ENCODE measurements at regions not wholly inside any gene's neighbourhood (a gene's known extent, or its start where the extent isn't known, plus 50 kb on each side); places are given as distances from the start of the nearest gene placed in this dataset.

- TF ChIP-seq CTCF (conservative IDR thresholded peaks at IDR 0.05; ENCODE audit: low read length) = no peak
- TF ChIP-seq EZH2phosphoT487 (IDR thresholded peaks at IDR 0.05; ENCODE audit: borderline replicate concordance, low read depth, low read length) = no peak
Observed at GRCh38 chr6:167568407-167569024, 243.6 kb downstream of the TTLL2 start.
